HG03342 (cell line): ENCODE measurements at regions not wholly inside any gene's neighbourhood (a gene's known extent, or its start where the extent isn't known, plus 50 kb on each side); places are given as distances from the start of the nearest gene placed in this dataset.

Experiments
- ATAC-seq: cut with Tn5 transposase; IDR thresholded peaks from one replicate; pipeline ENCODE4 v1.9.1; 2021; ENCODE audit warnings: mild to moderate bottlenecking, moderate library complexity; ENCODE audit not compliant: unreplicated experiment

DNA sequence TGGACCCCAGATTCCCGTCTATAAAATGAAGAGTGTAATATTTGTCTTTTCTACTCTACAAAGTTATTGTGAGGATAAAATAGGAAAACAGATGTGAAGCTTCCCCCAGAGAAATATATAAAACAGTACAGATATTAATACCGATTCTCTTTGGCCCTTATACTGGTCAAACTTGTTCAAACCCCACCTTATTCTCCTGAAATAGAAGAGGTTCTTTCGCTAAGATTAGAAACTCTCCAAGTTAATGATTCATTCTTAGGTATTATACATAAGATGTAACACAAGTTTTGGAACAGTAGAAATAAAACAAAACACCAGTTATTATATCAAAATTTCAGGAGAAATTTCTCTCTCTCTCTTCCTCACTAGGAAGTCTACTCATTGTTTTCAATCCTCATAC is 852.4 kb upstream of the ADAMTS5 start:
- ATAC-seq: no peak

DNA sequence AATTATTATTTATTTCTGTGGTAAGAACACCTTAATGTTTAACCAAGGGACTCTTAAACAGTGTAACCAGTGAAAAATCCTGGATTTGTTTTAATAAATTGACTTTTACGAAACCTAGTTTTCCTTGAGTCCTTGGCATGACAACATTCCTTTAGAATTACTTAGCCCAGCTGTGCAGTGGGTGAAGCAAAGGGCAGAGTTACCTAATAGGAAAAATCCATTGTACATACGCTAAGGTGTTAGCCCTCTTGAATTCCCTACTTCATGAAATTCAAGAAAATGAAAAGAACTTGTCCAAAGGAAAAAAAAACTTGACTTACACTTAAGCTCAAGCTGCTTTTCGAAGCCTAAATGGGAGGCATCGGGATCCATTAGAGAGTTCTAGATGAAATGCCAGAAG is 852.0 kb upstream of the ADAMTS5 start:
- no peak for ATAC-seq

DNA sequence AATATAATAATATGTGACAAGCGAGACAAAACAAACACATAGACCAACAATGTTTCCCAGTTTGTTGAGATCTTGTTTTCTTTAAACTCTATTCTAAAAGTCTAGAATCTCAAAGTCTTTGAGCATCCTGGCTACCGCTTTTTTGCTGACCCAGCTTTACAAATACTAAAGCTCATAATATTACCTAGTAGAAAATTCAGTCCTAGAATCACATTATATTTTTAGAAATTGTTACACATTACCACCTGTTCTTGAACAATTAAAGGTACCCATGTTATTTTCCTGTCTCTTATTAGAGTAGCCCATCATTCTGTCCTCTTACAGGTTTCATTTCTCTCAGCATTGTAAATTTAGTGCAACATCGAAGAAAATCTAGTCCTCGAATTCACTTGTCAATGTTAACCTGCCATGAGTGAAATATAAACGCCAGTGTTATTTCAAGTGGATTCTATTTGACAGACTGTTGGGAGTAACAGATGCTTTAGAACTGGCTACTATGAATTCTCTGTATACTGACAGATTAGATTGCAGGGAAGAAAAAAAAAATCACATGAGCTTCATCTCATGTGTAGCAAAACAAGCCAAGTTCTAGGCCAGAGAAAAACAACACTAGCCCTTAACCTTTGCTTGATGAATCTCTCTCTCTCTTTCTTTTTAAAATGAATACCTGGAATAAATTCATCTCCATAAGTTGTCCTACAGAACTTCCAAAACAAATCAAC is 851.2 kb upstream of the ADAMTS5 start:
- ATAC-seq: no peak

DNA sequence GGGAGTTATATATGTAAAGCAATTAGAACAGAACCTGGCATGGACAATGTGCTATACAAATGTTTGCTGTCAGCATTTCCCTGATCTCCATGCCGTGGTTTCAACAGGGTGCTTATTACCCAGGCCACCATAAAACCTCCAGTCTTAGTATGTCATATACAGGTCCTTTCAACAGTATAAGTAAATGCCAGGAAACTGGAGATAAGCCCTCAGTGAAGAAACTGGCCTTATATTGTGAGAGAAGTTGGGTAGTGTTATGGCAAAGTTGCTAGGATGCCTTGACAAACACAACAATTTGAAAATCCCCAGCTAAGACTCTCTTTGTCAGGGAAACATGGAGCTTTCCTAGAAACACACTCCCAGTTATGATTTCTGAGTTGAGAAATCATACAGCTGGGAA is 850.2 kb upstream of the ADAMTS5 start:
- no peak for ATAC-seq

DNA sequence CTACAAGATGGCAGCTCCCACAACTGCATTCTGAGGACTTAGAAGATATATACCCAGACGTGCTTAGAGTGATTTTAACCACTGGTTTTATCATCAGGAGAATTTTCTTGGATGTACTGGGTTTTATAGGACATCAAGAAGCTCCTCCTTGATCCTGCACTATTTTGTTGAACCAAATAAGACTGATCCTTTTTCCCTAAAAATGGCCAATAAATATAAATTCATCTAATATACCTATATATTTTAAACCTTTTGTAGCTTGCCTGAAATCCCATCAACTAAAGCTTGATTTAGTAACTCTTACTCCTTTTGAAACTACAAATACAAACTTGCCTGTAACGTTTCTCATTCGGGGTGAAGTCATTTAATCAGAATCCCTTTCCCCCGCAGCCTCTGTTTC is 849.4 kb upstream of the ADAMTS5 start:
- ATAC-seq: no peak

DNA sequence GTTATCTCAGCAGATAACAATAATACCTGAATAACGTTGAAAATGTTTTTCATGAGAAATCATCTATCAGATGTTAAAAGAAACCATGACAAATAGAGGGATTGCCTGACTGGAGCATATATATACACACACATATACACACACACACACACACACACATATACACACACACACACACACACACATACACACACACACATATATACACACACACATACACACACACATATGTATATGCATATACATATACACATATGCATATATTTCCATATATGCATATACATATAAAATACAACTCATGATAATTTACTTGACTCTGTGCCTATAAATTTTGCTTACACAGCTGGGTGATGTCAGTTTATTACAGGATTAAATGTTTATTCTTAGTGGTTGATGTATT is 847.3 kb upstream of the ADAMTS5 start:
- ATAC-seq: no peak

DNA sequence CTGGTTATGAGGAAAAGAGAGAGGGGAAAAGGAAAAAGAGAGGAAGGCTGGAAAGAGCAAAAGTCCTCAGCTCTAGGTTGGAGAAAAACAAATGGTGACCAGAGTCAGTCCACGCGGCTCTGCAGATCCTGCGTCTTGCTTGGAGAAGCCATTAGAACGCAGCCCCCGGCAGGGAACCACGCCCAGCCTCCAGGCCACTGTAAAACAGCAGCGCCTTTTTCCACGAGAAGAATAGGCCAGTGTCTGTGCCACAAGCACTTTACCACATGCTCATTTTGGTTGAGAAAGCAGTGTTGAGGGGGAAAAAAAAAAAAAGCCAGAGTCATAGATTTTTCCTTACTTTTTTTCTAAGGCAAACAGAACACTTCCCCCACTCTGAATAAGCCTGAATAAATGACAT is 846.9 kb upstream of the ADAMTS5 start:
- ATAC-seq: no peak

DNA sequence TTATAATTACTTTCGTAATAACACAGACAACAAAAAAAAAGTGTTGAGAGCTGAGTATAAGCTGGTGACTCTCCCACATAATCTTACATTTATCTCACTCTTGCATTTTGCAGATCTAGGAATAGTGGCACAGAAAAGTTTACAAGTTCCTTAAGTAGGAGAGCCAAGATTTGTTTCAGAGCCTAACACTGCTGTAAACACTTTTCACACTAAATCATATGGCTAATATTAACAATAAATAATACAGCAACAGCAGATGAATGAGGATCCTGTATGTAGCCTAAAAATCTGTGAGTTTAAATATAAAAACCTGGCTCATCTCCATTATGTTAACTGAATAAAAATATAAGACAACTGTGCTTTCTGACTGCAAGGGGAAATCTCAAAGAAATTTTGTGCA is 846.5 kb upstream of the ADAMTS5 start:
- ATAC-seq: no peak

DNA sequence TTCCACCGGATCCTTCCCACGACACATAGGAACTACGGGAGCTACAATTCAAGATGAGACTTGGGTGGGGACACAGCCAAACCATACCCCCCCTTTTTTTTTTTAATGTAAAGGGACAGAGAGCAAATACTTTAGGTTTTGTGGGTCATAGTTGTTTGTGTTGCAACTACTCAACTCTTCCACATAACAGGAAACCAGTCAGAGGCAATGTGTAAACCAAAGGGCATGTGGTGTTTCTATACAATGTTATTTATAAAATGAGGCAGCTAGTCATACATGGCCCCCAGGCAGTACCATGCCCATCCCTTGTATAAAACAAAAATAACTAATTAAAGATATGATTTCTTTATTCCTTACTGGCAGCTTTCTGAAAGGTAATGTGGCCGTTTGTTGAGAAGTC is 845.4 kb upstream of the ADAMTS5 start:
- no peak for ATAC-seq

DNA sequence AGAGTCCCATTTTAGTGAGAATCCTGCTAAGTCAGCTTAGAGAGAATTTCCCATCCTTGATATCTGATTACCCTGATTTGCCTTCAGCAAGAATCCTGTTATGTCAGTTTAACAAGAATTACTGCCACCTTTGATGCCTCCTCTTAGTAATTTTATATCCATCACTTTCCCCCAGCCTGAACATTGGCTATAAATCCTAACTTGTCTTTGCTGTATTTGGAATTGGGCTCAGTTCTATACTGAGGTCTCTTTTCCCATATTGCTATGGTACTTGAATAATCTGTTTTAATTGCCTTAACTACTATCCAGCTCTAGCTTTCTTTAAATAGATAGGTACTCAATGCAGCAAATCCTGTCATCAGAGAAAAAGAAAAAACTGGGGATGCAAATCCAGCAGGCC is 842.0 kb upstream of the ADAMTS5 start:
- no peak for ATAC-seq

DNA sequence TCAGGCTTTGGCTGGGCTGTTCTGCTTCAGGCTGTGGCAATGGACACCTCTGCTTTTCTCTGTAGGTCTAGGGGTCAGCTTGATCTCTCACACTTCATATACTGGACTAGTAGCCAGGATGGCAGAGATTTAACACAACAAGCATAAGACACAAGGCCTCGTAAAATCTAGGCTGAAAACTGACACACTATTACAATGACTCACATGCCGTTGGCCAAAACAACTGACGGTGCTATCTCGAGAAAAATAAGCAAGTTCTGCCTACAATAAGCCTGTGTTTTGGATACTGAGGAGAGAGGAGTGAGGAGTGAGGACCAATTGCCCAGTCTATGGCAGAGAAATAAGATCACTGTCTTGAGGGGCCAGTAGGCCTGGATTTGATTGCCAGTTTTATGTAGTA is 840.7 kb upstream of the ADAMTS5 start:
- no peak for ATAC-seq

DNA sequence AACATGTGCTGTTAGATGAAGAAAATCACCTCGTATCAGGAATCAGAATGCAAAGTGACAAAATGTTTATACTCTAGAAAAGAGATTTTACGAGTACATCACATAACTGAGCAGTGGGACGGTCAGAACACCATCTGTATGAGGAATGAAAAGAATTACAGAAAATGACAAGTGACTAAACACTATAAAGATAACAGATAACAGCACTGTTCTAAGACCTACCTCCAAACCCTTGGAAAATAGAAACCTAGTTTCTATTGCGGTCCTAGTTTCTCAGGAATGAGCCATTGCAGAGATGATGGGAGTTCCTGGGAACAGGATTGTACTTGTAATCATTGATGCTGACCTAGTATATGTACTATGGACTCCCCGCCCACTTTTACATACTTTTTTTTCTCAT is 839.4 kb upstream of the ADAMTS5 start:
- ATAC-seq: no peak

DNA sequence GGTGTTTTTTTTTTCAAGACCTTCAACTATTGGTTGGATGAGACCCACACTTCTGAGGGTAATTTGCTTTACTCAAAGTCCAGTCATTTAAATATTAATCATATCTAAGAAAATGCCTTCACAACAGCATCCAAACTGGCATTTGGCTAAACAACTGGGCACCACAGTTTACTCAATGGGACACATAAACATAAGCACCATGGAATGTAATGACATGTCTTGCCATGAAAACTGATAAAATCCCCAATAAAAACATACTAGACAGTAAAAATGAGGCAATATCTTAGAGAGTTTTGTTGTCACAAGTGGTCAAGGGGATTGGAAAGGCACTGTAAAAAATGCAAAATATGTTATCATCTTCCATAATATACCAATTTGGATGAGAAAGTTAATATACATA is 838.8 kb upstream of the ADAMTS5 start:
- ATAC-seq: no peak

DNA sequence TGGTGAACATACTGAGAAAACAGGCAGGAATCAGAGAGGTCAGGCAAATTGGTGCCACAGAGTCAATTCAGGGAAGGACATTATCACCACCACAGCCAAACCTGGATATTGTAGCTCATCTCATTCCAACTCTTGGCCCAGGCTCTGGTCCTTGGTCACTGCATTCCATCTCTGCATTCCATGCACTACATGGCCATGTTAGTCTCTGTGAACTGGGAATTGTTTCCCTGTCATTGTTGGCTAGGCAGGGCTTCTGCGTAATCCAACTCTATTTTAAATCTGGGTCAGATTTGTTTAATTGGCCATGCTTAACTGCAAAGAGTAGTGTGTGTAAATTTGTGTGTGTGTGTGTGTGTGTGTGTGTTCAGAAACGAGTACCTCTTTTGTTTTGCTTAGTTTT is 837.6 kb upstream of the ADAMTS5 start:
- ATAC-seq: no peak

DNA sequence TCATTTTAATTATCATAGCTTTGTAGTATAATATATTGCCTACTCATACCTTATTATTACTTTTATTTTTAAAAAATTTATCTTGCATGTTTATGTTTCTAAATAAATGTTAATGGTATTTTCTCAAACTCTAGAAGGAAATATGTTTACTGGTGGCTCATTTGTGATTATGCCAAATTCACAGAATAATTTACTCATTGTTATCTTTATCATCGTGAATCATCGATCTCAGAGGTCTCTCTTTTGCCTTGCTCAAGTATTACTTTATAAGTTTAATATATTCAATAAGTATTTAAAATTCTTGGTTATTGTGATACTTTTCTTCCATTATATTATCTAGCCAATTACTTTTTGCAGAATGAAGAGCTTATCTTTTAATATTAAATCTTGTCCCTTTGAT is 836.7 kb upstream of the ADAMTS5 start:
- no peak for ATAC-seq

DNA sequence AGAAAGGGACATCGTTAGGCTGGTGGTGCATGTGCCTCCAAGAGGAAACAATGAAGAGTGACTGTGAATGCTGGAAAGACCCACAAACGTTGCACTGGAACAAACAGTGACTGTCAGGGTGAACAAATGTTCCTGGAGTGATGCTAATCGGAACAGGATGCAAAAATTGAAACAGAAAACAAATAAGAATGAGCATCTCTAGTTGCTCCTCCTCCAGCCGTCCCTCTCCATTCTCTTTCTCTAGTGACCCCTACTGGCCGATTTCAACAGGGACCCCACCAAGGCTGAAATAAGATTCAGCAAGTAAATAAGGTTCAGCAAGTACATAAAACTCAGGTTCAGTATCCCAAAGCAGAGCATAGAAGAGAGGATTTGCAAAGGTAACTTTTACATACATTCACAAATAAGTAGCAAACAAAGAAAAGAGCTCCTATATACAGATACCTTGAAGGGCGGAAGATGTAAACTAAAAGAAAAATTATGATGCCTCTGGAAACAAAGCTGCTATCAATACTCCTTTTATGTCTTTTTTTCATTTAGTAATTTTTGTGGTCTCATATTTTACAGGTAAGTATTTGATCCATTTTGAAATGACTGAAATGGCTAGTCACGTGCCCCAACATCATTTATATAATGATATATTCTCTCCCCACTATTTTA is 836.1 kb upstream of the ADAMTS5 start:
- ATAC-seq: no peak

DNA sequence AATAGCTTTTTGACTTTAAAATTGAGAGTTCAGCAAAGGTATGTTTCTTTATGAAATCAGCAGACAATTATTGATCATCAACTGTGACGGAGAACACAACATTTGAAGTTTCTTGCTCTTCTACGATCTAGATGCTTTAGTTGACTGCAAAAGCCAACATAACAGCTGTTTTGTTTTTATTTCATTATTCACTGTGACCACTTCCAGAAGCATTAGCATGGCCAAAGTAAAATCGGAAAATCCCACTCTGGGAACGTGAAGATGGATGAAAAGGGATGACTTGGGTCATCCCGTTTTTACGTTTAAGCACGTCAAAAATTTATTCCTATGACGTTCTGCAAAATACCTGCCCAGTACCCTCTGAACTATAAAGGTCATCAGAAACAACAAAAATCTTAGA is 833.0 kb upstream of the ADAMTS5 start:
- no peak for ATAC-seq

DNA sequence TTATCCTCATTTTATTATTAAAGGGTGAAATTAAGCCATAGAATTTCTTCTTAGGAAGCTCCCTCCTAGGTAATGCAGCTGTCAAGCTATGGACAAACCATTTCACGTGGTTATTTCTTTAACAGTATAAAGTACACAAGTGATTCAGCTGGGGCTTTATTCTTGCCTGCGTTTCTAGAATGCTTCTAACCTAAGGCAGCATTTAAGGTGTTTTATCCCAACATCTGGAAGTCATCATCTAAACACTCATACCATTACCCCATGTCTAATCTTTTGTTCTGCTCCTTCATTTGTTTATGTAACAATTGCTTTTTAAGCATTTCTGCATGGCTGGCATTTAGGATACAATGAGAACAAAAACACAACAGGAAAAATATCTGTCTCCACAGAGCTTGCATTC is 829.2 kb upstream of the ADAMTS5 start:
- no peak for ATAC-seq

DNA sequence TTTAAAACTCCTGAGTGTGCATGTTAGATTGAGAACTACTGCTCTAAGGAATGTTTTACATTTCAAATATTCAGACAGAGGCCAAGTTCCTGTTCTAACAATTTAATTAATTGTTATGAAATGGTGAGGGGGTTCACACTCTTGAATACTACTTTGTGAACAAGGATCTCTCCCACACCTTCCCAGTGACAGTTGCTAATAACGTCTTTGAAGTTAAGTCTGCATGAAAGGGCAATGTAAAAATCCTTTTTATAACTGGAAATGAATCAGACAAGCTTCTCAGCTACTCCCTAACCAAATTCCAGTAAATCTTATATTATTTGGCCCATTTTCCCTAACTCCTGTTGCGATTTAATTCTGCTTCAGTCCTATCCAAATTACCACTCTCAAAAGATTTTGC is 828.5 kb upstream of the ADAMTS5 start:
- no peak for ATAC-seq

DNA sequence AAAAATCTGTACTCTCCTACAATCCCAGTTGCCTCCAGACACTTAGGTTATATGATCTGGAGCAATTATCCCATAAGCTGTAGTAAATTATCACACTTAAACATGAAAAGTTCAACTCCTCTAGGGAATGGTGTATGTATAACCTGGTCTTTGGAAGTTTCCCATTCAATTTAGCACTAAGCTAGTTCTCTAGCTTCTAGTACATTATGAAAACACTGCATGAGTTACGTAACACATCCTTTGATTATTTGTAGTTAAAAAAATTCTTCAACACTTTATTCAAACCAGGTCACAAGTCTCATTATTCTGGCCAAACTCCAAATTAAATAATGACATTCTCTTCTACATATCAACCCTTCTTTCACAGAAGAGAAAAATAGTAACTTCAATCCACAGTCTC is 827.0 kb upstream of the ADAMTS5 start:
- ATAC-seq: no peak

DNA sequence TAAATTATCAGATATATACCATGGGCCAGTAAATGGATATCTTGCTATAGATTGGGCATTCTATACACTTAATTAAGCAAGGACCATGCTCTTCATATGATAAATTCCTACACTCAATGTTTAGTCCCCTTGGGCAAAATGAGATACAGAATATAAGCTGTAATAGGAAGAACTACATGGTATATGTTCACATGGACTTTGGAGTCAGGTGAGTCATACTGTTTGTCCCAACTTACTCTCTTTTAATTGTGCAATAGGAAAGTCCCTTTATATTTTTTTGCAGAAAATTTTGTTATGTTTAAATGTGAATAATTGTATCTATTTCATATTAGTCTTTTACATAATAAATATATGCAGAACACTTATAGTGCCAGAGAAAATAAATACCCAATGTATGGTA is 820.2 kb upstream of the ADAMTS5 start:
- ATAC-seq: no peak

DNA sequence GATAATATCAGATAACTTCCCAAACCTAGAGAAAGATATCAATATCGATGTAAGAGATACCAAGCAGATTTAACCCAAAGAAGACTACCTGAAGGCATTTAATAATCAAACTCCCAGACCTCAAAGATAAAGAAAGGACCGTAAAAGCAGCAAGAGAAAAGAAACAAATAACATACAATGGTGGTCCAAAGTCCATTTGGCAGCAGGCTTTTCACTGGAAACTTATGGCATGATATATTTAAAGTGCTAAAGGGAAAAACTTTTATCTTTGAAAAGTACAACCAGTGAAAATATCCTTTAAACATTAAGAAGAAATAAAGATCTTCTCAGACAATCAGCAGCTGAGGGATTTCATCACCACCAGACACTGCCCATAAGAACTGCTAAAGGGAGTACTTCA is 812.7 kb upstream of the ADAMTS5 start:
- ATAC-seq: no peak
